GM21717 (cell line): ENCODE measurements at regions not wholly inside any gene's neighbourhood (a gene's known extent, or its start where the extent isn't known, plus 50 kb on each side); places are given as distances from the start of the nearest gene placed in this dataset.
"Not testable (repeated sequence)": the region's sequence is repeated elsewhere in the genome, so short reads cannot be mapped to it uniquely, and the experiment has no call there.

Experiments used
- ATAC-seq: cut with Tn5 transposase; IDR thresholded peaks from one replicate; pipeline ENCODE4 v1.9.1; 2021; ENCODE audit warnings: mild to moderate bottlenecking, moderate library complexity; ENCODE audit not compliant: unreplicated experiment

DNA sequence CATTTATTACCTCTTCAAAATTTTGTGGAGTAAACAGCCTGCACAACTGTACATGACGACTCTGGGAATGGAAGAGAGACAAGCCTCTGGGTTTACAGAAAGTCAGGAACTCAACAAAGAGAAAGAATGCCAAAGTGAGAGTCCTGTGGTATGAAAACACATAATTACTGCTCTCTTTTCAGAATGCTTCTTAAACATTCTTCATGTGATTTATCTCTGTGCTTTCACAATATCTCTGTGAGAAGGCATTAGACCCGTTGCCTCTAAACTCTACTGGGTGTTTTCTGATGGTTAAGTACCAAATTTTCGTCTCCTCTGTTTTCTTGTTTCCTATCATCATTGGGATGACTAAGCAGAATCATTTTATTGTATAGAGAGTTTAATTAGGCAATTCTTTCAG is 966.6 kb upstream of the SLIT2 start:
- ATAC-seq = no peak

GRCh38 chr4:19278665-19279064 is 973.0 kb upstream of the SLIT2 start:
- no peak for ATAC-seq

- no peak for ATAC-seq
Observed at GRCh38 chr4:19266566-19266965, 985.1 kb upstream of the SLIT2 start.

DNA sequence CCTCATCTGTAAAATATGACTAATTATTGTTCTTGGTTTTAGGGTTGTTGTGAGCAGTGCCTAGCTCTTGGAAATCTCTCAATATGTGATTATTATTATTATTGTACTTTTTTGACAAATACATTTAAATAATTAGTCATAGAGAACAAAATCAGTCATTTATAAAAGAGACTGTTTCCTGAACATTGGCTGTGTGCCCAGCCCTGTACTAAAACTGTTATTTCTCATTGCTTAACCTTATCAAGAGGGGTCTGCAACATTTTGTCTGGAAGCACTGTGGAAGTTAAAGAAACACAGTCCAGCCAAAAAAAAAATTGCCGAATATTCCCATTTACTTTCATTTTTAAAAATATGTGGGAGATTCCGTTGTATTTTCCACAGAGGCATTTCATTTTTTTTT is 989.2 kb upstream of the SLIT2 start:
- ATAC-seq = no peak

DNA sequence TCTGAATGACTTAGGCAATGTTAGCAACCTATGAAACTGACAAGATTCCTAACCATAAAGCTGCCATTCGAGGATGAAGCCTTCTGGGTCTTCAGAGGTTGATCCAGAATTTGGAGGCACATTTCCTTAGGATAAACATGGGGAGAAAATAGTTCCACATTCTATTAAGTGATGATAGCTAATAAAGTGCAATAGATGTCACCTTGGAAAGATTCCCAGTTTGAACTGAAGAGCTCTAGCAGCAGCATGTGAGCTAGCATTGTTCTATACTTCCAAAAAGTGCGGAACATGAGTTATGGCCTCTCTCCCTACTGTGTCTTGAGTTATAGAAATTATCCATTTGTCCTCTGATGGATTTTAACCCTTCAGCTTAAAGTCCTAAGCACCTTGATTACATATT is 991.4 kb upstream of the SLIT2 start:
- ATAC-seq = no peak

DNA sequence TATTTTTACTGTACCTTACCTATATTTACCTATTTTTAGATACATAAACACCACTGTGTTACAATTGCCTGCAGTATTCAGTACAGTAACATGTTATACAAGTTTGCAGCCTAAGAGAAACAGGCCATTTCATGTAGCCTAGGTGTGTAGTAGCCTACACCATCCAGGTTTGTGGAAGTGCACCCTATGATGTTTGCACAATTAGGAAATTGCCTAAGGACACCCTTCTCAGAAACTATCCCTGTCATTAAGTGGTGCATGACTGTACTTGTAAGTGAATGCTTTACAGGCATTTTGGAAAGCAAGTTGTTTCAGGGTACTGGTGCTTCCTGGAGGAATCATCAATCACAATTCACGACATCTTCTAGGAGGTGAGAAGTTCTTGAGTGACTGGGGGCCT is 991.8 kb upstream of the SLIT2 start:
- ATAC-seq = no peak

- ATAC-seq = no peak
Observed at GRCh38 chr4:19256823-19257222, 994.9 kb upstream of the SLIT2 start.

GRCh38 chr4:19254486-19254885 is 997.2 kb upstream of the SLIT2 start:
- ATAC-seq = no peak

GRCh38 chr4:19248023-19248422 is 1003.7 kb upstream of the SLIT2 start:
- no peak for ATAC-seq

DNA sequence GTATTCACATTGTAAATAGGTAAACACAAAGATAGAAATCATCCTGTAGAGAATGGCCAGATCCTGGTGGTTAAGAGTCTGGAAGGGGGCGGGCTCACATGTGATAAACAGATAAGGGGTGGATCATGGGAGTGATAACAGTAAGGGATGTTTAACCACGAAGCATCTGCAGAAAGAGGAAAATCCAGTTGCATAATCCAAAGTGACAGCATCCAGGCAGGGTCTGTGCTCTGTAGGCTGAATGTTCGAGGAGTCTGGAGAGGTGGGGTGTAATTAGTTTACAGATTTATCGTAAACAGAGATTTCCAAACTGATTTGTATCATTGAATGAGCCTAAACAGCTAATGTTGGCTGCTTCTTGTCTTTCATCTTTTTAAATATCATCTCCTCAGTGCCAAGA is 1009.8 kb upstream of the SLIT2 start:
- no peak for ATAC-seq

DNA sequence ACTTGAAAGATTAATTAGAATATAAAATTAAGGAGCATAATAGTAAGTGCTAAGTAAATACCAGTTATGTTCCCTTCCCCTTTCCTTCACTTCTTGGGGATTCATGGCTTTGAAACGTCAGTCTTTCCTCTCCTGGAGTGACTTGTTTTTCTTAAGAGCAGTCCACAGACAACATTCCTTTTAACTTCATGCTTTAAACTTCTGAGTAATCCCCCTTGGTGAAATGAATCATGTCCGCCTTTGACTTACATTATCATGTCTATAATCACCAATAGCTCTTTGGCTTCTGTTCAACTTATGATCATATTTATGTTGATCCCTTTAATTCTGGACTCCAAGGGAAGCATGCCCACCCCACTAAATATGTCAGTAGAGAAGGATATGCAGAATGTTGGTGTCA is 1012.1 kb upstream of the SLIT2 start:
- no peak for ATAC-seq

DNA sequence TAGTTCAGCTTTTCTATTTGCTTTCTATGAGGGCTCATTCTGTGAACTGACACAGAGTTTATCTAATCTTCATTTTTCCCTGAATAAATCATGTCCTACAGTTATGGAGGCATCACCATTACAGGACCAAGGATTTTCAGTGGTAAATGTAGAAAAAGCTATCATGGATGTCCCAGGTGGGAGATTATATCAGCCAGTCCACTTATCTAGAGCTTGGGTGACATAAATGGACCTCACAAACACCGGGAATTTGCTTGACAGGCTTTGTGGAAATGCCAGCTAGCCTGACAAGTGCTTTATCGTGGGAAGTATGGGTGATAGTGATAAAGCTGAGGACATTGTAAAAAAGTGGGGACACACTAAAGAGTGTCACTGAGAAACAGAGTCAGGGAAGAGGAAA is 1015.2 kb upstream of the SLIT2 start:
- no peak for ATAC-seq

GRCh38 chr4:19230906-19231545 is 1020.7 kb upstream of the SLIT2 start:
- ATAC-seq = no peak

DNA sequence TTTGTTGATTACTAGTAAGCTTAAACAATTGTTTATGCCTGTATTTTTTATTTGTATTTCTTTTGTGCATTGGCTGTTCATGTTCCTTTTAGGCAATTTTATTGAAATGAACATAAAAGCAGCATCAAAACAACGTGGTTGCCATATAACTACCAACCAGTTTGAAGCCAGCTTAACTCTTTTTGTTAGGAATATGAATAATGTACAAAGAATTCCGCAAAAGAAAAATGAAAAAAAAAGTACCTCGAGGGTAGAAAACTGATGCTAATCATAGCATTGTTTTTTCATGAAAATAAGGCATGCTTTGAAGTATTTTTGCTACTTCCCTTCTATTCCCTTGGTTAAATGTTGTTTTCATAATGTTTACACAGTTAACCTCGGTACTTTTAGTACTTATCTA is 1024.0 kb upstream of the SLIT2 start:
- no peak for ATAC-seq

DNA sequence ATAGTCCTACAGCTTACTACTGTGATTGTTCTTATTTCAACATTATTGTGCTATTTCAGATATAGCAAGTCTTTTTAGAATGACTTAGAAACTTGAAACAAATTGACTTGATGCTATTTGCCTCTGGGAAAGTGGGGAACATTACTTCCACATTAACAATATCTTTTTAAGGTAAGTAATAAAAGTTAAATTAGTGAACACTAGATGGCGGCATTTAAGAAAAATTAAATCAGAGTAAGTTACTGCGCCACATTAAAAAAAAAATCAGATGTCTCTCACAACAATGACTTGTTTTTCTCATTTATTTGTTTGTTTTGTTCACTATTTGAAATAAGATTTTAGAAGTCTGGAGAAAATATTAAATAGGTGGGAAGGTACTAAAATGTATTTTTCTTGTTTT is 1026.9 kb upstream of the SLIT2 start:
- ATAC-seq = no peak

DNA sequence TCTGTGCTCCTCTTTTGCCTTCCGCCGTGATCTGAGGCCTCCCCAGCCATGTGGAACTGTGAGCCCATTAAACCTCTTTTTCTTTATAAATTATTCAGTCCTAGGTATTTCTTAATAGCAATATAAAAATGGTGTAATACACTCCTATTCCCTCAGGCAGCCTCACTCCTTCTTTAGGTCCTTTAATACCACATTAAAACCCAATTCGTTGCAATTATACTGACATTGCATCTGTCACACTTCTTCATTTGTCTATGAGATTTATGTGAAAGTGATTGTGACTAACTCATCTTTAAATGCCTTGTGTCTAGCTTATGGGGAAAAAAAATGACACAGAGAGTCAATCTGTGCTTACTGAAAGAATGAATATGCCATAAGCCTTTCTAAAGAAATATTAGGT is 1035.2 kb upstream of the SLIT2 start:
- ATAC-seq = no peak

DNA sequence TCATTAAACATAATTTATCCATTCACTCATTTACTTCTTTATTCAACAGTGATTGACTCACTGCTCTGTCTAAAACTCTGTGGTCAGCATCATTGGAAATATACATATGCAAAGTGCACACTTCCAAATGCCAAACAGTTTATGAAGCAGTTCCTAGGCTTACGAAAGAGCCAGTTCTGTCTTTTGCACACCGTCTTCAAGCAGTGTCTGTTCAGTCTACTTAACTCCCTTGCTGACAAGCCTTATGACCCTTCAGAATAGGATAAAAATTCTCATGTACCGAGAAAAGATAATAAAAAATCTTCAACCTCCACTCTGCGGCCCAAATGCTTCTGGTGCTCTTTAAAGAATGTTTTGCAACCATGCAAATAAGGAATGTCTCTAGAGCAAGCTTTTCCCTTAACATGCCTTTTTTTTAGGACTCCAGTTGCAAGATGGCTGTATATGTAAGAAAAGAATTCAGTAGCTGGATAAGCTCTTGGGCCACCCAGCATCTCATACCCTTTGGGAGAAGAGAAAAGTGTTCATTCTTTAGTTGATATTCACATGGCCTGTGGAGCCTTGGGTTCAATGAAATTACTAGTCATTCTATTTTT is 1037.0 kb upstream of the SLIT2 start:
- ATAC-seq = no peak

- ATAC-seq = no peak
Observed at GRCh38 chr4:19213388-19213787, 1038.3 kb upstream of the SLIT2 start.

DNA sequence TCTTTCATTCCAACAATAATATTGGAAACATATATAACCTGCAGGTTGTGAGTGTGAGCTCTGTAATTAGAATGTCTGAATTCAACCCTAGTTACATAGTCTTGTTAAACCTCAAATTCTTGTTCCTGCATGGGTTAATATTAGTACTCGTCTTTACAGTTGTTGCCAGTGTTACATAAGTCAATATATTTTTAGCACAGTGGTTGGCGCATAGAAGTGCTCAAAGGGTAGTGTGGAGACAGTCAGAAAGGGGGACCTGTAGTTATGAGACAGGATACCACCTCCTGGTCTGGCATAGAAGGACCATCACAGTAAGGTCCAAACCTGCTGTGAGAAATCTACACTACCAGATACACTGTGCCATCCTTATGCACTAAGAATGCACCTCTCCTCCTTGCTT is 1045.9 kb upstream of the SLIT2 start:
- ATAC-seq = no peak

DNA sequence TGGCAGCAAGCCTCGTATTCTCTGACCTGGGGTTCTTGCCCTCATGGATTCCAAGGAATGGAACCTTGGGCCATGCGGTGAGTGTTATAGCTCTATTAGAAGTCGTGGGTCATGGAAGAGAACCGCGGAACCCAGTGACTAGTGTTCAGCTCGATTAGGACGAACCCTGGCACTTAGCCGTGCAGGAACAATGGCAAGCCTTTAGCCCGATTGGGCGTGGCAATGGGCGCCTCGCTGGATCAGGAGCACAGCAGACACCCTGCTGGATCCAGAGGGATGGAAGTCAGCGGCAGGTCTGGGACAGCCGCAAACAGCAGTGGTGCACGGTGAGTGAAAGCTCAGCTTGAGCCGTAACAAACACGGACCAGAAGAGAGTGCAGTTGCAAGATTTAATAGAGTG is 1053.9 kb upstream of the SLIT2 start:
- ATAC-seq = not testable (repeated sequence)

DNA sequence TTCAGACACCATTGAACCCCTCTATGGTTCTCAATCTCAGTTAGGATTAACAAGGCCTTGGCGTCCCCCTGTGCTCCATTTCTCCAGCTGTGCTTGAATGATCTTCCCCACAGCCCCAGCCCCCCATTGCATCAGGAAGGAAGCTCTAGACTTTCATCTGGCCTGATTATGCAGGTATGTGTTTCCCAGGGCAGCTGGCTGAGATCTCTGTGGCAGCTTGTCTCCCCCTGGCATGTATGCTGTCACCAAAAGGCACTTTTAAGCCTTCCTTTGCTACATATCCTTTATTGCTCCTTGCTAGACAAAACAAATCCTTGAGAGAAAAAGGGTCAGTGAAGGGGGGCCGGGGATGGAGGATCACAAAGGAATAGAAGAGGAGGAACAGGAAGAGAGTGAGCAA is 1056.0 kb upstream of the SLIT2 start:
- no peak for ATAC-seq

DNA sequence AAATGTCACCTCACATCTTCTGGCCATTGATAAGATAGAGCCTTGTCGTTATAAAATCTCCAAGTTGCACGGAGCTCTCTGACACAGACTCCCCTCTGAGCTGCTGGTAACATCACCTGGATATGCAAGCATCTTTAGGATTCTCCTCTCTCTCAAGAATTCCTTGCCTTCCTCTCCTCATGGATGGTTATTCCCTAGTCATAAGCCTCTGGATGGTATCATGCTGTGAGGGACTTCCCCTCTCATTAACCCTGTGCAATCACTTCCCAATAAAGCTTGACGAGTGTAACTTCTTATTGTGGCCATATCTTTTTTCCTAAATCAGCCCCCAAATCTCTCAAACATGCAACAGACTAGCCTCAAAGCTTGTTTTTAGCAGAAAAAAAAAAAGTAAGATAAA is 1057.0 kb upstream of the SLIT2 start:
- no peak for ATAC-seq

- no peak for ATAC-seq
Observed at GRCh38 chr4:19193274-19193981, 1058.3 kb upstream of the SLIT2 start.
